Left lung (tissue), 4 donors: ENCODE measurements at regions not wholly inside any gene's neighbourhood (a gene's known extent, or its start where the extent isn't known, plus 50 kb on each side); places are given as distances from the start of the nearest gene placed in this dataset.
"Not testable (repeated sequence)": the region's sequence is repeated elsewhere in the genome, so short reads cannot be mapped to it uniquely, and the experiment has no call there.

Source experiments
- ATAC-seq: fragments of 200-7000 bp; cut with Tn5 transposase; one replicate; pipeline ENCODE4 v1.9.1; 2020; ENCODE audit warnings: moderate library complexity
- DNase-seq, 4 donors: peaks; one replicate each; pipeline ENCODE4 v3.0.0-alpha.2; 2013 to 2020
- H3K27ac ChIP-seq, 2 donors: fragments of 200-600 bp; sonication (generic) in 1 of 2; one replicate each; pipeline versions ENCODE4 v1.5.0 to v1.8.0; 2020 to 2021
- H3K27me3 ChIP-seq, 2 donors: fragments of 200-600 bp; sonication (generic) in 1 of 2; one replicate each; pipeline versions ENCODE4 v1.5.0 to v1.8.0; 2020 to 2021
- H3K36me3 ChIP-seq, 2 donors: fragments of 200-600 bp; sonication (generic) in 1 of 2; one replicate each; pipeline versions ENCODE4 v1.5.0 to v1.8.0; 2020 to 2021
- H3K4me1 ChIP-seq, 2 donors: fragments of 200-600 bp; one replicate each; pipeline ENCODE4 v1.8.0; 2021
- H3K4me3 ChIP-seq, 2 donors: fragments of 200-600 bp; sonication (generic) in 1 of 2; one replicate each; pipeline versions ENCODE4 v1.5.0 to v1.8.0; 2020 to 2021; ENCODE audit warnings: mild to moderate bottlenecking in 1 of 2
- H3K9me3 ChIP-seq, 2 donors: fragments of 200-600 bp; sonication (generic) in 1 of 2; one replicate each; pipeline versions ENCODE4 v1.5.0 to v1.8.0; 2020 to 2021
- intact Hi-C, 2 donors: fragments of 100-400 bp; cut with DNase I; formaldehyde crosslinking; loops; one replicate each; pipeline versions ENCODE4 v1.11.2 to v1.14.2; 2022
- TF ChIP-seq, protein P1 (sequence below), 2 donors: fragments of 200-600 bp; sonication (generic) in 1 of 2; IDR thresholded peaks; one replicate each; pipeline versions ENCODE4 v1.5.0 to v1.8.0; 2021; ENCODE audit warnings: antibody characterized with exemption in 2 of 2
- donor health status: DM: no; HTN: yes; CAD: no.
- donor health status: DM: no; HTN: no; CAD: no.

DNA sequence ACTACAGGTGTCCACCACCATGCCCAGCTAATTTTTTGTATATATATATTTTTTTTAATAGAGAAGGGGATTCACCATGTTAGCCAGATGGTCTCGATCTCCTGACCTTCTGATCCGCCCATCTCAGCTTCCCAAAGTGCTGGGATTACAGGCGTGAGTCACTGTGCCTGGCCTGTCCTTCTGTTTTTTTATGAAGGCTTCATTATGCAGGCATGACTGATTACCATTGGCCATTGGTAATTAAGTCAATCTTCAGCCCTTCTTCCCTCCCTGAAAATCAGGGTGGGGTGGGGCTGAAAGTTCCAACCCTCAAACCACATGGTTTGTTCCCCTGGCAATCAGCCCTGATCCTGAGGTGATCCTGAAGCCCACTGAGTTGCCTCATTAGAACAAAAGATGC lies 336.9 kb downstream of the PTTG2 start:
- Histone ChIP-seq H3K4me1 (no peaks in the 10 kb centered on the region), H3K27ac (no peak overlapping the region), H3K4me3 (no peak overlapping the region), H3K27me3 (no peaks in the 10 kb centered on the region), H3K36me3 (no peaks in the 10 kb centered on the region), H3K9me3 (peaks cover 0 to 48% of the 10 kb centered on the region in 2 donors)
- ATAC-seq, result no peak
- intact Hi-C loops, result no loop called here
- TF ChIP-seq, protein P1, sequence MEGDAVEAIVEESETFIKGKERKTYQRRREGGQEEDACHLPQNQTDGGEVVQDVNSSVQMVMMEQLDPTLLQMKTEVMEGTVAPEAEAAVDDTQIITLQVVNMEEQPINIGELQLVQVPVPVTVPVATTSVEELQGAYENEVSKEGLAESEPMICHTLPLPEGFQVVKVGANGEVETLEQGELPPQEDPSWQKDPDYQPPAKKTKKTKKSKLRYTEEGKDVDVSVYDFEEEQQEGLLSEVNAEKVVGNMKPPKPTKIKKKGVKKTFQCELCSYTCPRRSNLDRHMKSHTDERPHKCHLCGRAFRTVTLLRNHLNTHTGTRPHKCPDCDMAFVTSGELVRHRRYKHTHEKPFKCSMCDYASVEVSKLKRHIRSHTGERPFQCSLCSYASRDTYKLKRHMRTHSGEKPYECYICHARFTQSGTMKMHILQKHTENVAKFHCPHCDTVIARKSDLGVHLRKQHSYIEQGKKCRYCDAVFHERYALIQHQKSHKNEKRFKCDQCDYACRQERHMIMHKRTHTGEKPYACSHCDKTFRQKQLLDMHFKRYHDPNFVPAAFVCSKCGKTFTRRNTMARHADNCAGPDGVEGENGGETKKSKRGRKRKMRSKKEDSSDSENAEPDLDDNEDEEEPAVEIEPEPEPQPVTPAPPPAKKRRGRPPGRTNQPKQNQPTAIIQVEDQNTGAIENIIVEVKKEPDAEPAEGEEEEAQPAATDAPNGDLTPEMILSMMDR (IDR thresholded peaks at IDR 0.05), result no peak
- no peak for DNase-seq

DNA sequence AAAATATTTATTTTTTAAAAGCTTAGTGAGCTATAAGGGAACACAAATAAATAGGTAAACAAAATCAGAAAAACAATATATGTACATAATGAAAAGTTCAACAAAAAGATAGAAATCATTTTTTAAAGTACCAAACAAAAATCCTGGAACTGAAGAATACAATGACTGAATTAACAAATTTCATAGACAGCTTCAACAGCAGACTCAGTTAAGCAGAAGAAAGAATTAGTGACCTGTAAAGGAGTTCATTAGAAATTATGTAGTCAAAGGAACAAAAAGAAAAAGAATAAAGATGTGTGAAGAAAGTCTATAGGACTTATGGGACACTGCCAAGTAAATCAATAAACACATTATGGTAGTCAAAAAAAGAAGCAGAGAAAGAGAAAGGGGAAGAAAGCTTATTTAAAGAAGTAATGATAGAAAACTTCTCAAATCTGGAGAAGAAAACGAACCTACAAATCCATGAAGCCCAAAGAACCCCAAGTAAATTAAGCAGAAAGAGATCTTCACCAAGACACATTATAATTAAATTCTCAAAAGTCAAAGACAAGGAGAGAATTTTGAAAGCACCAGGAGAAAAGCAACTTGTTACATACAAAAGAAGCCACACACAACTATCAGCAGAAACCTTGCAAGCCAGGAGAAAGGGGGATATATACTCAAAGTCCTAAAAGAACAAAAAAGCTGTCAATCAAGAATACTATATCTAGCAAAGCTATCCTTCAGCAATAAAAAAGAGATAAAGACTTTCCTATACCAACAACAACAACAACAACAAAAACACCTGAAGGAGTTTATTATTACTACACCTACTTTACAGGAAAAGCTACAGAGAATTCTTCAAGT lies 338.9 kb downstream of the PTTG2 start:
- TF ChIP-seq, protein P1 (IDR thresholded peaks at IDR 0.05), result no peak
- no peak overlapping the region for H3K27ac ChIP-seq
- no peaks in the 10 kb centered on the region for H3K27me3 ChIP-seq
- no peaks in the 10 kb centered on the region for H3K36me3 ChIP-seq
- no peaks in the 10 kb centered on the region for H3K4me1 ChIP-seq
- DNase-seq (no peak), ATAC-seq (no peak)
- no peak overlapping the region for H3K4me3 ChIP-seq
- intact Hi-C loops, result no loop called here
- H3K9me3 ChIP-seq, result peaks cover 0 to 48% of the 10 kb centered on the region in 2 donors

DNA sequence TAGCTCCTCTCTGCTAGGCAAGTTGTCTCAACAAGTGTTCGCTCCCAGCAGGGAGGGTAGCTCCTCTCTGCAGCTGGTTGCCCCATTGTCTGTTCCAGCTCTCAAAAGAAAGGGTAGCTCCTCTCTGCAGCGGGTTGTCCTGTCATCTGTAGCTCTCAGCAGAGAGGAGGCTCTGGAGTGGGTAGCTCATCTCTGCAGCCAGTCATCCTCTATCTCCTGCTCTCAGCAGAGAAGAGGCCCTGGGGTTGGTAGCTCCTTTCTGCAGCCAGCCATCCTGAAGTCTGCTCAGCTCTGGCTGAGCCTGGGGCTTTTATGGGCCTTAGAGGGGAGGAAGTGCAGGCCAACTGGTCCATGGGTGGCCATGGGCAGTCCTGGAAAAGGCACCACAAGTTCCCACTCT lies 342.7 kb downstream of the PTTG2 start:
- Histone ChIP-seq H3K36me3 (no peaks in the 10 kb centered on the region), H3K9me3 (peaks cover 0 to 35% of the 10 kb centered on the region in 2 donors), H3K27ac (no peak overlapping the region), H3K27me3 (no peaks in the 10 kb centered on the region), H3K4me1 (no peaks in the 10 kb centered on the region), H3K4me3 (no peak overlapping the region)
- DNase-seq (no peak), ATAC-seq (no peak)
- intact Hi-C loops, result no loop called here
- TF ChIP-seq, protein P1 (IDR thresholded peaks at IDR 0.05), result no peak

DNA sequence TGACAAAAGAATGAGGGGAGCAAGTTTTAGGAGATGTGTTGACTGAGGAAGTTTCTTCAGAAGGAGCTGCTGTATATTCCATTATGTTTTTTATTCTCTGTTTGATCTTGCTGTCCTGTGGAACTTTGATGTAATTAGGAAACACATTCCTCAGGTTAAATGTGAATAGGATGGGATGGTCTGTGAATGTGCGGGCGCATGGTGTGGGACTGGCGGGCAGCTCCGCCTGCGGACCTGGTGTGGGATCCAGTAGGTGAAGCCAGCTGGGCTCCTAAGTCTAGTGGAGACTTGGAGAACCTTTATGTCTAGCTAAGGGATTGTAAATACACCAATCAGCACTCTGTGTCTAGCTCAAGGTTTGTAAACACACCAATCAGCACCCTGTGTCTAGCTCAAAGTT lies 344.3 kb downstream of the PTTG2 start:
- intact Hi-C loops, H3K4me3 ChIP-seq, H3K27ac ChIP-seq, H3K4me1 ChIP-seq, H3K36me3 ChIP-seq, DNase-seq, ATAC-seq, H3K27me3 ChIP-seq: not testable (repeated sequence)
- peaks cover 0 to 20% of the 10 kb centered on the region in 2 donors for H3K9me3 ChIP-seq

DNA sequence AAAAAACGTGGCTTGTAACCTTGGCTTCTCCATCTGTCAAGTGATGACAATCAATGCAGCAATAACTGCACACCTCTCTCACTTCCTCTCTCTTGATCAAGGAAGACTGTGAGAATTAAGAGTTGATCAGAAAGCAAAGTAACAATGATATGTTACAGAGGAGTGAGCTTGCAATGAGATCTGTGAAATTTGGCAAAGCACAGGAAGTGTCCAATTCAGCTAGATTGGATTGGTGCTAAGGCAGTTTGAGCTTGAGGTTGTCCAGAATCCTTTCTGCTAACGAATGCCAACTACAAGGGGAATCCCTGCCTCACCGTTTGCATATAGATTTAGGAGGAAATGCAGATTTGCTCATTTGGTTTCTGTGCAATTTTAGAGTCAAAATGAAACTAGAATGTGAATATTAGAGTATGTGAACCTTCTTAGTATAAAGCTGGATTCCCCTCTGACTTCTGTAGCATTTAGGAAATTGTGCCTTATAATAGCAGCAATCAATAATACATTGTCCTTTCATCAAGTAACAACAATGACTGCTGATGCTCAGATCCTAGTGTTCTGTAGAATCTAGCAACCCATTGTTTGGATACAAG lies 346.4 kb downstream of the PTTG2 start:
- intact Hi-C loops, result no loop called here
- TF ChIP-seq, protein P1 (IDR thresholded peaks at IDR 0.05), result no peak
- no peak for ATAC-seq
- H3K27ac ChIP-seq, result no peak overlapping the region
- no peaks in the 10 kb centered on the region for H3K27me3 ChIP-seq
- H3K9me3 ChIP-seq, result peaks cover 0 to 9% of the 10 kb centered on the region in 2 donors
- DNase-seq, result no peak
- H3K36me3 ChIP-seq, result no peaks in the 10 kb centered on the region
- no peak overlapping the region for H3K4me3 ChIP-seq
- no peaks in the 10 kb centered on the region for H3K4me1 ChIP-seq
